ENCODE measurements at regions not wholly inside any gene's neighbourhood (a gene's known extent, or its start where the extent isn't known, plus 50 kb on each side); places are given as distances from the start of the nearest gene placed in this dataset.

DNA sequence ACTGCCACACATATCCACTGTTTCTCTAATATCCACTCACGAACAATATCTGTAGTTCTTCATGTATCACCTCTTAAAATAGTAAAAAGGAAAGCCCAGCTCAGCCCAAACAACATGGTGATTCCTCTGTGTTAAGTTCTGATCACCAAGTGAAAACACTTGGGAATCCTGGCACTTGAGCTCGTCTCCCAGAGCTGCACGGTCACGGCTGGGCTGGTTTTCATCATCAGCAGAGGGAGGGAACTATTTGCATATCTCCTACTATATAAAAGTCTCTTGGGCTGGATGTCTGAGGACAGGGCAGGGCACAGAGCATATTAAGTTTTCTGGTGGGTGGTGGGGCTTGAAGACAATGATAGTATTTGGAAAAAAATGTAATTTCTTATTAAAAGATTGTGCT is 870.6 kb downstream of the TMEM121 start:
- TF ChIP-seq, protein P1, sequence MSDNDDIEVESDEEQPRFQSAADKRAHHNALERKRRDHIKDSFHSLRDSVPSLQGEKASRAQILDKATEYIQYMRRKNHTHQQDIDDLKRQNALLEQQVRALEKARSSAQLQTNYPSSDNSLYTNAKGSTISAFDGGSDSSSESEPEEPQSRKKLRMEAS (IDR thresholded peaks at IDR 0.05): no peak
- no peak for TF ChIP-seq CREB1 (IDR thresholded peaks at IDR 0.05; ENCODE audit: low read depth)
- no peak for TF ChIP-seq ZBTB7A (IDR thresholded peaks at IDR 0.05; ENCODE audit: low read depth)
- no peak for TF ChIP-seq TAF1 (IDR thresholded peaks at IDR 0.05; ENCODE audit: low read depth)
- TF ChIP-seq TEAD4 (IDR thresholded peaks at IDR 0.05): no peak
- TF ChIP-seq YY1 (IDR thresholded peaks at IDR 0.05; ENCODE audit: low read depth): no peak
- TF ChIP-seq, protein P2, sequence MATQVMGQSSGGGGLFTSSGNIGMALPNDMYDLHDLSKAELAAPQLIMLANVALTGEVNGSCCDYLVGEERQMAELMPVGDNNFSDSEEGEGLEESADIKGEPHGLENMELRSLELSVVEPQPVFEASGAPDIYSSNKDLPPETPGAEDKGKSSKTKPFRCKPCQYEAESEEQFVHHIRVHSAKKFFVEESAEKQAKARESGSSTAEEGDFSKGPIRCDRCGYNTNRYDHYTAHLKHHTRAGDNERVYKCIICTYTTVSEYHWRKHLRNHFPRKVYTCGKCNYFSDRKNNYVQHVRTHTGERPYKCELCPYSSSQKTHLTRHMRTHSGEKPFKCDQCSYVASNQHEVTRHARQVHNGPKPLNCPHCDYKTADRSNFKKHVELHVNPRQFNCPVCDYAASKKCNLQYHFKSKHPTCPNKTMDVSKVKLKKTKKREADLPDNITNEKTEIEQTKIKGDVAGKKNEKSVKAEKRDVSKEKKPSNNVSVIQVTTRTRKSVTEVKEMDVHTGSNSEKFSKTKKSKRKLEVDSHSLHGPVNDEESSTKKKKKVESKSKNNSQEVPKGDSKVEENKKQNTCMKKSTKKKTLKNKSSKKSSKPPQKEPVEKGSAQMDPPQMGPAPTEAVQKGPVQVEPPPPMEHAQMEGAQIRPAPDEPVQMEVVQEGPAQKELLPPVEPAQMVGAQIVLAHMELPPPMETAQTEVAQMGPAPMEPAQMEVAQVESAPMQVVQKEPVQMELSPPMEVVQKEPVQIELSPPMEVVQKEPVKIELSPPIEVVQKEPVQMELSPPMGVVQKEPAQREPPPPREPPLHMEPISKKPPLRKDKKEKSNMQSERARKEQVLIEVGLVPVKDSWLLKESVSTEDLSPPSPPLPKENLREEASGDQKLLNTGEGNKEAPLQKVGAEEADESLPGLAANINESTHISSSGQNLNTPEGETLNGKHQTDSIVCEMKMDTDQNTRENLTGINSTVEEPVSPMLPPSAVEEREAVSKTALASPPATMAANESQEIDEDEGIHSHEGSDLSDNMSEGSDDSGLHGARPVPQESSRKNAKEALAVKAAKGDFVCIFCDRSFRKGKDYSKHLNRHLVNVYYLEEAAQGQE (IDR thresholded peaks at IDR 0.05; ENCODE audit: low read depth): no peak
- TF ChIP-seq CEBPB (IDR thresholded peaks at IDR 0.05): no peak
- no peak for TF ChIP-seq FOXM1 (IDR thresholded peaks at IDR 0.05; ENCODE audit: borderline replicate concordance, low read depth)
